Mucosa of rectum (tissue), 2 donors: ENCODE measurements at regions not wholly inside any gene's neighbourhood (a gene's known extent, or its start where the extent isn't known, plus 50 kb on each side); places are given as distances from the start of the nearest gene placed in this dataset.
A peak's percentile ranks its signal among the peaks of the same experiment; 100 is the strongest.

Experiments used
- H3K27ac ChIP-seq, 2 donors: one replicate each; pipeline ENCODE4 v1.7.0; 2013; ENCODE audit warnings: inconsistent platforms in 2 of 2, low read depth in 2 of 2, low read length in 2 of 2
- H3K27me3 ChIP-seq, 2 donors: one replicate each; pipeline ENCODE4 v1.7.0; 2013; ENCODE audit warnings: low read length in 2 of 2; ENCODE audit not compliant: control insufficient read depth in 2 of 2, insufficient read depth in 2 of 2
- H3K36me3 ChIP-seq, 2 donors: one replicate each; pipeline ENCODE4 v1.7.0; 2013; ENCODE audit warnings: low read length in 2 of 2; ENCODE audit not compliant: control insufficient read depth in 2 of 2, insufficient read depth in 2 of 2
- H3K4me1 ChIP-seq, 2 donors: one replicate each; pipeline ENCODE4 v1.7.0; 2013; ENCODE audit warnings: low read length in 2 of 2, mild to moderate bottlenecking in 1 of 2; ENCODE audit not compliant: control insufficient read depth in 2 of 2, insufficient read depth in 2 of 2
- H3K4me3 ChIP-seq, 2 donors: one replicate each; pipeline ENCODE4 v1.7.0; 2013; ENCODE audit warnings: low read length in 2 of 2
- H3K9ac ChIP-seq, 2 donors: one replicate each; pipeline ENCODE4 v1.7.0; 2013; ENCODE audit warnings: low read length in 2 of 2, low read depth in 1 of 2, mild to moderate bottlenecking in 1 of 2
- H3K9me3 ChIP-seq, 2 donors: one replicate each; pipeline ENCODE4 v1.7.0; 2013; ENCODE audit warnings: low read length in 2 of 2; ENCODE audit not compliant: control insufficient read depth in 2 of 2
- donor health status: healthy.
- donor health status: Normal muscosa, but diverticular disease.

- Histone ChIP-seq H3K27me3 (peaks cover 0 to 4% of the 10 kb centered on the region in 2 donors), H3K9me3 (no peaks in the 10 kb centered on the region), H3K4me3 (no peak overlapping the region), H3K27ac (no peak overlapping the region), H3K4me1 (no peaks in the 10 kb centered on the region), H3K9ac (no peak overlapping the region), H3K36me3 (no peaks in the 10 kb centered on the region)
Observed at GRCh38 chr11:112558691-112559090, 298.0 kb upstream of the PLET1 start.

- H3K36me3 ChIP-seq: no peaks in the 10 kb centered on the region
- H3K9me3 ChIP-seq: no peaks in the 10 kb centered on the region
- peaks cover 0 to 4% of the 10 kb centered on the region in 2 donors for H3K27me3 ChIP-seq
- H3K27ac ChIP-seq: no peak overlapping the region
- H3K4me3 ChIP-seq: no peak overlapping the region
- no peak overlapping the region for H3K9ac ChIP-seq
- H3K4me1 ChIP-seq: no peaks in the 10 kb centered on the region
Observed at GRCh38 chr11:112563808-112564207, 303.1 kb upstream of the PLET1 start.

- Histone ChIP-seq H3K9ac (no peak overlapping the region), H3K4me3 (no peak overlapping the region), H3K9me3 (no peaks in the 10 kb centered on the region), H3K27ac (peak overlapping the region; percentile 7 to 26), H3K4me1 (no peaks in the 10 kb centered on the region), H3K27me3 (peaks cover 0 to 4% of the 10 kb centered on the region in 2 donors), H3K36me3 (no peaks in the 10 kb centered on the region)
Observed at GRCh38 chr11:112564228-112564955, 303.7 kb upstream of the PLET1 start.

- Histone ChIP-seq H3K4me3 (no peak overlapping the region), H3K27ac (no peak overlapping the region), H3K36me3 (no peaks in the 10 kb centered on the region), H3K27me3 (peaks cover 0 to 4% of the 10 kb centered on the region in 2 donors), H3K9ac (no peak overlapping the region), H3K4me1 (no peaks in the 10 kb centered on the region), H3K9me3 (no peaks in the 10 kb centered on the region)
Observed at GRCh38 chr11:112565551-112565950, 304.9 kb upstream of the PLET1 start.

- no peak overlapping the region for H3K9ac ChIP-seq
- H3K27me3 ChIP-seq: peaks cover 0 to 4% of the 10 kb centered on the region in 2 donors
- H3K4me3 ChIP-seq: no peak overlapping the region
- no peaks in the 10 kb centered on the region for H3K36me3 ChIP-seq
- H3K4me1 ChIP-seq: no peaks in the 10 kb centered on the region
- no peaks in the 10 kb centered on the region for H3K9me3 ChIP-seq
- no peak overlapping the region for H3K27ac ChIP-seq
Observed at GRCh38 chr11:112566124-112566523, 305.5 kb upstream of the PLET1 start.

- no peak overlapping the region for H3K4me3 ChIP-seq
- no peaks in the 10 kb centered on the region for H3K27me3 ChIP-seq
- no peaks in the 10 kb centered on the region for H3K4me1 ChIP-seq
- no peaks in the 10 kb centered on the region for H3K36me3 ChIP-seq
- H3K9ac ChIP-seq: no peak overlapping the region
- H3K27ac ChIP-seq: no peak overlapping the region
- H3K9me3 ChIP-seq: no peaks in the 10 kb centered on the region
Observed at GRCh38 chr11:112570333-112570732, 309.7 kb upstream of the PLET1 start.

- H3K27ac ChIP-seq: no peak overlapping the region
- H3K36me3 ChIP-seq: no peaks in the 10 kb centered on the region
Observed at GRCh38 chr11:112579282-112579681, 318.6 kb upstream of the PLET1 start.

GRCh38 chr11:112580864-112581263, 320.2 kb upstream of the PLET1 start:
- H3K4me3 ChIP-seq: no peak overlapping the region
- no peak overlapping the region for H3K27ac ChIP-seq
- no peaks in the 10 kb centered on the region for H3K36me3 ChIP-seq
- H3K9me3 ChIP-seq: no peaks in the 10 kb centered on the region
- no peaks in the 10 kb centered on the region for H3K4me1 ChIP-seq
- H3K9ac ChIP-seq: no peak overlapping the region
- H3K27me3 ChIP-seq: peaks cover 0 to 3% of the 10 kb centered on the region in 2 donors

More at GRCh38 chr11:112579282-112579681, 318.6 kb upstream of the PLET1 start:
- no peaks in the 10 kb centered on the region for H3K4me1 ChIP-seq
- no peaks in the 10 kb centered on the region for H3K9me3 ChIP-seq
- no peak overlapping the region for H3K4me3 ChIP-seq
- H3K9ac ChIP-seq: no peak overlapping the region
- H3K27me3 ChIP-seq: peaks cover 0 to 3% of the 10 kb centered on the region in 2 donors

GRCh38 chr11:112581747-112582146, 321.1 kb upstream of the PLET1 start:
- Histone ChIP-seq H3K36me3 (no peaks in the 10 kb centered on the region), H3K27me3 (peaks cover 0 to 3% of the 10 kb centered on the region in 2 donors), H3K9me3 (no peaks in the 10 kb centered on the region), H3K27ac (no peak overlapping the region), H3K4me1 (no peaks in the 10 kb centered on the region), H3K4me3 (no peak overlapping the region), H3K9ac (no peak overlapping the region)

GRCh38 chr11:112582366-112582765, 321.7 kb upstream of the PLET1 start:
- Histone ChIP-seq H3K27ac (no peak overlapping the region), H3K4me3 (no peak overlapping the region), H3K9ac (no peak overlapping the region), H3K9me3 (no peaks in the 10 kb centered on the region), H3K4me1 (no peaks in the 10 kb centered on the region), H3K36me3 (no peaks in the 10 kb centered on the region), H3K27me3 (peaks cover 0 to 3% of the 10 kb centered on the region in 2 donors)
